HCT116 (cell line): ENCODE measurements at regions not wholly inside any gene's neighbourhood (a gene's known extent, or its start where the extent isn't known, plus 50 kb on each side); places are given as distances from the start of the nearest gene placed in this dataset.

ENCODE experiments used
- ATAC-seq: fragments of 200-7000 bp; cut with Tn5 transposase; 2 replicates; pipeline ENCODE4 v1.9.1; 2020; ENCODE audit warnings: mild to moderate bottlenecking, moderate library complexity
- BruUV-seq: library from RNA; stranded (reverse); fragments of 400-500 nt; replicated peaks from 2 replicates; lab custom pipeline; 2021; lab: Mats Ljungman, UMichigan
- CTCF ChIA-PET: fragments of 300-600 bp; sonication (Branson Sonifier 250); formaldehyde crosslinking; loops from one replicate; lab custom pipeline; 2021; ENCODE audit warnings: antibody characterized with exemption; lab: Charles Lee
- POLR2A ChIA-PET: fragments of 300-600, 350-600 bp; sonication (Branson Sonifier 250); formaldehyde crosslinking; loops from one replicate; lab custom pipeline; 2021; ENCODE audit warnings: antibody characterized with exemption; lab: Charles Lee
- RAD21 ChIA-PET, 2 experiments: fragments of 300-600 bp; sonication (Branson Sonifier 250); formaldehyde crosslinking; loops; one replicate each; lab custom pipeline; 2023; ENCODE audit warnings: low total read pairs in 2 of 2; ENCODE audit not compliant: uncharacterized antibody in 2 of 2, unreplicated experiment in 2 of 2, low non-redundant PET in 1 of 2; lab: Charles Lee
- DNase-seq: peaks from one replicate; pipeline ENCODE4 v3.0.0-alpha.2; 2010; ENCODE audit warnings: low read depth, low spot score
- H2AFZ ChIP-seq: fragments of 200-600 bp; shearing (Covaris generic), sonication (generic); 2 replicates; pipeline ENCODE4 v1.6.1; 2017; ENCODE audit warnings: low read depth, mixed run types, mixed read lengths, antibody characterized with exemption, low read length; ENCODE audit not compliant: poor library complexity, severe bottlenecking
- H3K27ac ChIP-seq: 2 replicates; pipeline ENCODE4 v1.5.1; 2012; ENCODE audit warnings: low read depth, low read length
- H3K27me3 ChIP-seq: fragments of 200-600 bp; sonication (generic); 2 replicates; pipeline ENCODE4 v1.6.1; 2016; ENCODE audit warnings: mixed run types, low read length, mixed read lengths; ENCODE audit not compliant: insufficient read depth
- H3K36me3 ChIP-seq, 2 experiments: fragments of 200-500 bp in 1 of 2; fragments of 200-600 bp in 1 of 2; sonication (Bioruptor generic) in 1 of 2; sonication (generic) in 1 of 2; 2 replicates each; pipeline versions ENCODE4 v1.5.1 to v1.6.1; 2014 to 2016; ENCODE audit warnings: low read length in 2 of 2, inconsistent platforms in 1 of 2, mixed read lengths in 1 of 2, mixed run types in 1 of 2; ENCODE audit not compliant: insufficient read depth in 2 of 2, control insufficient read depth in 1 of 2
- H3K4me1 ChIP-seq, 2 experiments: fragments of 200-600 bp in 1 of 2; sonication (generic) in 1 of 2; 2 replicates each; pipeline versions ENCODE4 v1.5.1 to v1.6.1; 2012 to 2017; ENCODE audit warnings: low read length in 2 of 2, inconsistent platforms in 1 of 2, mild to moderate bottlenecking in 1 of 2, mixed read lengths in 1 of 2, mixed run types in 1 of 2, moderate library complexity in 1 of 2; ENCODE audit not compliant: insufficient read depth in 2 of 2, control insufficient read depth in 1 of 2
- H3K4me2 ChIP-seq: fragments of 200-600 bp; sonication (generic); 2 replicates; pipeline ENCODE4 v1.6.1; 2017; ENCODE audit warnings: mixed run types, low read length, mixed read lengths
- H3K4me3 ChIP-seq, 2 experiments: fragments of 200-600 bp in 1 of 2; sonication (generic) in 1 of 2; replicated peaks in 1 of 2; 2 replicates each; pipeline ENCODE4 v1.5.1; 2011 to 2016; ENCODE audit warnings: low read length in 2 of 2, control low read depth in 1 of 2, low read depth in 1 of 2, mild to moderate bottlenecking in 1 of 2, mixed read lengths in 1 of 2, mixed run types in 1 of 2
- H3K79me2 ChIP-seq: fragments of 200-600 bp; sonication (generic); 2 replicates; pipeline ENCODE4 v1.6.1; 2017; ENCODE audit warnings: mild to moderate bottlenecking, mixed run types, low read length, moderate library complexity, mixed read lengths; ENCODE audit not compliant: insufficient read depth
- H3K9ac ChIP-seq: fragments of 200-600 bp; sonication (generic); 2 replicates; pipeline ENCODE4 v1.6.1; 2016; ENCODE audit warnings: low read length, mixed read lengths
- H3K9me2 ChIP-seq: fragments of 200-600 bp; sonication (generic), shearing (Covaris generic); 2 replicates; pipeline ENCODE4 v1.6.1; 2017; ENCODE audit warnings: mixed run types, mild to moderate bottlenecking, moderate library complexity; ENCODE audit not compliant: insufficient read depth
- H3K9me3 ChIP-seq, 2 experiments: fragments of 200-500 bp in 1 of 2; fragments of 200-600 bp in 1 of 2; sonication (Bioruptor generic) in 1 of 2; sonication (generic) in 1 of 2; 2 replicates each; pipeline ENCODE4 v1.6.1; 2014 to 2017; ENCODE audit warnings: low read length in 2 of 2, mixed read lengths in 2 of 2, inconsistent platforms in 1 of 2, low read depth in 1 of 2, mild to moderate bottlenecking in 1 of 2, mixed run types in 1 of 2, moderate library complexity in 1 of 2; ENCODE audit not compliant: control insufficient read depth in 1 of 2, insufficient read depth in 1 of 2
- H4K20me1 ChIP-seq: fragments of 200-600 bp; sonication (generic), shearing (Covaris generic); 2 replicates; pipeline ENCODE4 v1.6.1; 2017; ENCODE audit warnings: mixed run types, mild to moderate bottlenecking, moderate library complexity; ENCODE audit not compliant: insufficient read depth
- CEBPB ChIP-seq: IDR thresholded peaks from 2 replicates; pipeline ENCODE4 v1.6.1; 2012; ENCODE audit warnings: low read depth
- EGR1 ChIP-seq: IDR thresholded peaks from 2 replicates; pipeline ENCODE4 v1.6.1; 2012; ENCODE audit warnings: low read depth
- EZH2 ChIP-seq: fragments of 200-600 bp; sonication (generic); IDR thresholded peaks from 2 replicates; pipeline ENCODE4 v1.6.1; 2017; ENCODE audit warnings: antibody characterized with exemption, mixed run types
- JUND ChIP-seq: IDR thresholded peaks from 2 replicates; pipeline ENCODE4 v1.6.1; 2012
- POLR2A ChIP-seq: IDR thresholded peaks from 2 replicates; pipeline ENCODE4 v1.7.0; 2011; ENCODE audit warnings: borderline replicate concordance; ENCODE audit not compliant: insufficient read depth, insufficient read length; ENCODE audit errors: extremely low read depth
- SIN3A ChIP-seq: IDR thresholded peaks from 2 replicates; pipeline ENCODE4 v1.6.1; 2012; ENCODE audit warnings: low read depth
- SRF ChIP-seq: IDR thresholded peaks from 2 replicates; pipeline ENCODE4 v1.6.1; 2012; ENCODE audit warnings: low read depth
- YY1 ChIP-seq: IDR thresholded peaks from 2 replicates; pipeline ENCODE4 v1.6.1; 2011; ENCODE audit warnings: low read length, low read depth, moderate library complexity, mild to moderate bottlenecking; ENCODE audit not compliant: insufficient replicate concordance; ENCODE audit errors: extremely low read depth
- intact Hi-C: fragments of 100-400 bp; cut with micrococcal nuclease; formaldehyde crosslinking; loops from 2 replicates; pipeline ENCODE4 v1.10.0; 2022
- TF ChIP-seq, protein P1 (sequence below): IDR thresholded peaks from 2 replicates; pipeline ENCODE4 v1.6.1; 2011; ENCODE audit warnings: mild to moderate bottlenecking, low read length, moderate library complexity; ENCODE audit not compliant: insufficient replicate concordance; ENCODE audit errors: extremely low read depth
- TF ChIP-seq, protein P2 (sequence below): IDR thresholded peaks from 2 replicates; pipeline ENCODE4 v1.6.1; 2012
- TF ChIP-seq, protein P3 (sequence below): IDR thresholded peaks from 2 replicates; pipeline ENCODE4 v1.6.1; 2012; ENCODE audit warnings: low read depth
- TF ChIP-seq, protein P4 (sequence below): IDR thresholded peaks from 2 replicates; pipeline ENCODE4 v1.6.1; 2012

DNA sequence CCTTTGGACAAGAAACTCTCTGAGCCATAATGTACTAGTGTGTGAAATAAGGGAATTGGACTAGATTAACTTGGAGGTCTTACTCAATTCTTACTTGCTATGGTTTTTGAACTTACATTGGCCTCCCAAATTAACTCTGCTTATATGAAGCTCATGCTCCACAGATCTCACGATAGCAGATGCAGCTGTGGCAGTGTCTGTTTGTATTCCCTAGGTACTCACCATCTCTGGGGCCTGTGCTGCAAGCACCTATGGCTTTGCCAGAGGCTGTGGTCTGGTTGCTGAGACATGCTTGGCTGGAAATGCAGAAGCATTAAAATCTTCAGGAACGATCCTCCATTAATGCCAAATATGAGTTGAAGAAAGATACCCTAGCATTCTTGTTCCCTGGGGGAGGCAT, 112.8 kb downstream of the MSL3 start:
- Histone ChIP-seq H3K9me3 (no peaks in the 10 kb centered on the region), H2AFZ (no peak overlapping the region), H3K27ac (no peak overlapping the region), H3K4me2 (no peak overlapping the region), H4K20me1 (no peaks in the 10 kb centered on the region), H3K4me1 (no peaks in the 10 kb centered on the region), H3K36me3 (no peaks in the 10 kb centered on the region), H3K9me2 (no peaks in the 10 kb centered on the region), H3K79me2 (no peaks in the 10 kb centered on the region), H3K9ac (no peak overlapping the region), H3K27me3 (no peaks in the 10 kb centered on the region), H3K4me3 (no peak overlapping the region)
- TF ChIP-seq JUND, result no peak
- TF ChIP-seq EZH2, result no peak
- TF ChIP-seq, protein P1, sequence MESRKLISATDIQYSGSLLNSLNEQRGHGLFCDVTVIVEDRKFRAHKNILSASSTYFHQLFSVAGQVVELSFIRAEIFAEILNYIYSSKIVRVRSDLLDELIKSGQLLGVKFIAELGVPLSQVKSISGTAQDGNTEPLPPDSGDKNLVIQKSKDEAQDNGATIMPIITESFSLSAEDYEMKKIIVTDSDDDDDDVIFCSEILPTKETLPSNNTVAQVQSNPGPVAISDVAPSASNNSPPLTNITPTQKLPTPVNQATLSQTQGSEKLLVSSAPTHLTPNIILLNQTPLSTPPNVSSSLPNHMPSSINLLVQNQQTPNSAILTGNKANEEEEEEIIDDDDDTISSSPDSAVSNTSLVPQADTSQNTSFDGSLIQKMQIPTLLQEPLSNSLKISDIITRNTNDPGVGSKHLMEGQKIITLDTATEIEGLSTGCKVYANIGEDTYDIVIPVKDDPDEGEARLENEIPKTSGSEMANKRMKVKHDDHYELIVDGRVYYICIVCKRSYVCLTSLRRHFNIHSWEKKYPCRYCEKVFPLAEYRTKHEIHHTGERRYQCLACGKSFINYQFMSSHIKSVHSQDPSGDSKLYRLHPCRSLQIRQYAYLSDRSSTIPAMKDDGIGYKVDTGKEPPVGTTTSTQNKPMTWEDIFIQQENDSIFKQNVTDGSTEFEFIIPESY, result no peak
- TF ChIP-seq, protein P2, sequence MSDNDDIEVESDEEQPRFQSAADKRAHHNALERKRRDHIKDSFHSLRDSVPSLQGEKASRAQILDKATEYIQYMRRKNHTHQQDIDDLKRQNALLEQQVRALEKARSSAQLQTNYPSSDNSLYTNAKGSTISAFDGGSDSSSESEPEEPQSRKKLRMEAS, result no peak
- TF ChIP-seq SIN3A, result no peak
- TF ChIP-seq YY1, result no peak
- no peak for TF ChIP-seq EGR1
- no peak for TF ChIP-seq CEBPB
- TF ChIP-seq, protein P3, sequence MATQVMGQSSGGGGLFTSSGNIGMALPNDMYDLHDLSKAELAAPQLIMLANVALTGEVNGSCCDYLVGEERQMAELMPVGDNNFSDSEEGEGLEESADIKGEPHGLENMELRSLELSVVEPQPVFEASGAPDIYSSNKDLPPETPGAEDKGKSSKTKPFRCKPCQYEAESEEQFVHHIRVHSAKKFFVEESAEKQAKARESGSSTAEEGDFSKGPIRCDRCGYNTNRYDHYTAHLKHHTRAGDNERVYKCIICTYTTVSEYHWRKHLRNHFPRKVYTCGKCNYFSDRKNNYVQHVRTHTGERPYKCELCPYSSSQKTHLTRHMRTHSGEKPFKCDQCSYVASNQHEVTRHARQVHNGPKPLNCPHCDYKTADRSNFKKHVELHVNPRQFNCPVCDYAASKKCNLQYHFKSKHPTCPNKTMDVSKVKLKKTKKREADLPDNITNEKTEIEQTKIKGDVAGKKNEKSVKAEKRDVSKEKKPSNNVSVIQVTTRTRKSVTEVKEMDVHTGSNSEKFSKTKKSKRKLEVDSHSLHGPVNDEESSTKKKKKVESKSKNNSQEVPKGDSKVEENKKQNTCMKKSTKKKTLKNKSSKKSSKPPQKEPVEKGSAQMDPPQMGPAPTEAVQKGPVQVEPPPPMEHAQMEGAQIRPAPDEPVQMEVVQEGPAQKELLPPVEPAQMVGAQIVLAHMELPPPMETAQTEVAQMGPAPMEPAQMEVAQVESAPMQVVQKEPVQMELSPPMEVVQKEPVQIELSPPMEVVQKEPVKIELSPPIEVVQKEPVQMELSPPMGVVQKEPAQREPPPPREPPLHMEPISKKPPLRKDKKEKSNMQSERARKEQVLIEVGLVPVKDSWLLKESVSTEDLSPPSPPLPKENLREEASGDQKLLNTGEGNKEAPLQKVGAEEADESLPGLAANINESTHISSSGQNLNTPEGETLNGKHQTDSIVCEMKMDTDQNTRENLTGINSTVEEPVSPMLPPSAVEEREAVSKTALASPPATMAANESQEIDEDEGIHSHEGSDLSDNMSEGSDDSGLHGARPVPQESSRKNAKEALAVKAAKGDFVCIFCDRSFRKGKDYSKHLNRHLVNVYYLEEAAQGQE, result no peak
- TF ChIP-seq SRF, result no peak
- no peak for TF ChIP-seq POLR2A
- TF ChIP-seq, protein P4, sequence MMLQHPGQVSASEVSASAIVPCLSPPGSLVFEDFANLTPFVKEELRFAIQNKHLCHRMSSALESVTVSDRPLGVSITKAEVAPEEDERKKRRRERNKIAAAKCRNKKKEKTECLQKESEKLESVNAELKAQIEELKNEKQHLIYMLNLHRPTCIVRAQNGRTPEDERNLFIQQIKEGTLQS, result no peak
- CTCF ChIA-PET, result no interaction called here
- BruUV-seq, result no TSS peak
- POLR2A ChIA-PET, result no interaction called here
- DNase-seq, result no peak
- RAD21 ChIA-PET, result no interaction called here
- intact Hi-C loops, result no loop called here
- ATAC-seq, result no peak
